IPS-NIHi7 (cell line): ENCODE measurements at regions not wholly inside any gene's neighbourhood (a gene's known extent, or its start where the extent isn't known, plus 50 kb on each side); places are given as distances from the start of the nearest gene placed in this dataset.
"Not testable (repeated sequence)": the region's sequence is repeated elsewhere in the genome, so short reads cannot be mapped to it uniquely, and the experiment has no call there.

Experiments used
- DNase-seq: peaks from one replicate; pipeline ENCODE4 v3.0.0; 2012; ENCODE audit warnings: mixed read lengths; ENCODE audit errors: extremely low spot score

GRCh38 chr6:164700497-164700896 lies 608.9 kb downstream of the C6orf118 start:
- DNase-seq: no peak

- DNase-seq: no peak
Observed at GRCh38 chr6:164695896-164696295, 613.5 kb downstream of the C6orf118 start.

- DNase-seq: no peak
Observed at GRCh38 chr6:164694386-164694785, 615.0 kb downstream of the C6orf118 start.

- peak; percentile 17 for DNase-seq
Observed at GRCh38 chr6:164693944-164694343, 615.5 kb downstream of the C6orf118 start.

GRCh38 chr6:164692772-164693510 lies 616.5 kb downstream of the C6orf118 start:
- peak; percentile 8 for DNase-seq

GRCh38 chr6:164690702-164691500 lies 618.5 kb downstream of the C6orf118 start:
- DNase-seq: no peak

- DNase-seq: no peak
Observed at GRCh38 chr6:164690241-164690640, 619.2 kb downstream of the C6orf118 start.

- no peak for DNase-seq
Observed at GRCh38 chr6:164665328-164665727, 644.1 kb downstream of the C6orf118 start.

- no peak for DNase-seq
Observed at GRCh38 chr6:164663634-164664033, 645.8 kb downstream of the C6orf118 start.

GRCh38 chr6:164661716-164662115 lies 647.7 kb downstream of the C6orf118 start:
- DNase-seq: no peak

- DNase-seq: no peak
Observed at GRCh38 chr6:164660781-164661180, 648.6 kb downstream of the C6orf118 start.

- DNase-seq: no peak
Observed at GRCh38 chr6:164640956-164641355, 668.4 kb downstream of the C6orf118 start.

GRCh38 chr6:164628302-164628931 lies 681.0 kb downstream of the C6orf118 start:
- no peak for DNase-seq

GRCh38 chr6:164616917-164617524 lies 692.4 kb downstream of the C6orf118 start:
- DNase-seq: no peak

GRCh38 chr6:164612751-164613150 lies 696.7 kb downstream of the C6orf118 start:
- no peak for DNase-seq

- not testable (repeated sequence) for DNase-seq
Observed at GRCh38 chr6:164610859-164611258, 698.5 kb downstream of the C6orf118 start.

- not testable (repeated sequence) for DNase-seq
Observed at GRCh38 chr6:164602415-164602814, 707.0 kb downstream of the C6orf118 start.

GRCh38 chr6:164581563-164581962 lies 727.8 kb downstream of the C6orf118 start:
- DNase-seq: no peak

- DNase-seq: no peak
Observed at GRCh38 chr6:164579035-164579434, 730.4 kb downstream of the C6orf118 start.

GRCh38 chr6:164578616-164579015 lies 730.8 kb downstream of the C6orf118 start:
- no peak for DNase-seq

- DNase-seq: no peak
Observed at GRCh38 chr6:164570801-164571200, 738.6 kb downstream of the C6orf118 start.

- no peak for DNase-seq
Observed at GRCh38 chr6:164569509-164569908, 739.9 kb downstream of the C6orf118 start.
